ENCODE measurements at regions not wholly inside any gene's neighbourhood (a gene's known extent, or its start where the extent isn't known, plus 50 kb on each side); places are given as distances from the start of the nearest gene placed in this dataset.

- WGBS (ENCODE audit: insufficient coverage): 83% methylated on average over 8 of the region's 9 CpGs
- no peak for TF ChIP-seq CTCF (IDR thresholded peaks at IDR 0.05)
- Mint-ChIP-seq H3K27me3 (ENCODE audit: low read depth in 2 of 2) (peaks cover 0 to 2% of the 10 kb centered on the region in 2 donors), H3K9me3 (peaks cover 0 to 2% of the 10 kb centered on the region in 2 donors), H3K36me3 (no peaks in the 10 kb centered on the region), H3K27ac (no peak overlapping the region), H3K4me3 (no peak overlapping the region), H3K4me1 (peaks cover 0 to 12% of the 10 kb centered on the region in 2 donors)
- H3K4me3 ChIP-seq (ENCODE audit: low read length): no peak overlapping the region
- no peaks in the 10 kb centered on the region for H3K36me3 ChIP-seq (ENCODE audit: control insufficient read depth, insufficient read depth, low read length)
- intact Hi-C loops (cut with micrococcal nuclease): no loop called here
- no peaks in the 10 kb centered on the region for H3K27me3 ChIP-seq (ENCODE audit: control insufficient read depth, insufficient read depth, low read length)
- H3K27ac ChIP-seq (ENCODE audit: low read length): no peak overlapping the region
- ATAC-seq (no peak), DNase-seq (no peak)
- peaks cover 4% of the 10 kb centered on the region for H3K9me3 ChIP-seq (ENCODE audit: control insufficient read depth, insufficient read depth, low read length)
- no peaks in the 10 kb centered on the region for H3K4me1 ChIP-seq (ENCODE audit: control insufficient read depth, insufficient read depth, low read length)
These were observed 111.2 kb upstream of the HDAC4 start for GRCh38 chr2:239512054-239512453.

GRCh38 chr2:239509373-239510143 is 108.7 kb upstream of the HDAC4 start:
- H3K4me1 ChIP-seq (ENCODE audit: control insufficient read depth, insufficient read depth, low read length): no peaks in the 10 kb centered on the region
- TF ChIP-seq CTCF (IDR thresholded peaks at IDR 0.05): no peak
- WGBS (ENCODE audit: insufficient coverage): 75% methylated on average over 15 of the region's 19 CpGs
- ATAC-seq (no peak), DNase-seq (no peak)
- peaks cover 4% of the 10 kb centered on the region for H3K9me3 ChIP-seq (ENCODE audit: control insufficient read depth, insufficient read depth, low read length)
- no peaks in the 10 kb centered on the region for H3K36me3 ChIP-seq (ENCODE audit: control insufficient read depth, insufficient read depth, low read length)
- H3K4me3 Mint-ChIP-seq: no peak overlapping the region
- no peaks in the 10 kb centered on the region for H3K36me3 Mint-ChIP-seq
- intact Hi-C loops (cut with micrococcal nuclease): no loop called here
- peaks cover 0 to 2% of the 10 kb centered on the region in 2 donors for H3K27me3 Mint-ChIP-seq (ENCODE audit: low read depth in 2 of 2)
- no peak overlapping the region for H3K4me3 ChIP-seq (ENCODE audit: low read length)
- H3K27me3 ChIP-seq (ENCODE audit: control insufficient read depth, insufficient read depth, low read length): no peaks in the 10 kb centered on the region
- peaks cover 0 to 12% of the 10 kb centered on the region in 2 donors for H3K4me1 Mint-ChIP-seq
- peaks cover 0 to 2% of the 10 kb centered on the region in 2 donors for H3K9me3 Mint-ChIP-seq
- no peak overlapping the region for H3K27ac ChIP-seq (ENCODE audit: low read length)
- H3K27ac Mint-ChIP-seq: no peak overlapping the region

GRCh38 chr2:239508261-239508660 is 107.4 kb upstream of the HDAC4 start:
- Histone ChIP-seq H3K27ac (ENCODE audit: low read length) (no peak overlapping the region), H3K36me3 (ENCODE audit: control insufficient read depth, insufficient read depth, low read length) (no peaks in the 10 kb centered on the region), H3K27me3 (ENCODE audit: control insufficient read depth, insufficient read depth, low read length) (no peaks in the 10 kb centered on the region), H3K4me3 (ENCODE audit: low read length) (no peak overlapping the region), H3K9me3 (ENCODE audit: control insufficient read depth, insufficient read depth, low read length) (peaks cover 4% of the 10 kb centered on the region), H3K4me1 (ENCODE audit: control insufficient read depth, insufficient read depth, low read length) (no peaks in the 10 kb centered on the region)
- intact Hi-C loops (cut with micrococcal nuclease): no loop called here
- H3K27me3 Mint-ChIP-seq (ENCODE audit: low read depth in 2 of 2): peaks cover 0 to 1% of the 10 kb centered on the region in 2 donors
- ATAC-seq: no peak
- DNase-seq: no peak
- WGBS (ENCODE audit: insufficient coverage): 93% methylated on average over 5 of the region's 6 CpGs
- H3K4me1 Mint-ChIP-seq: peaks cover 0 to 10% of the 10 kb centered on the region in 2 donors
- peaks cover 0 to 1% of the 10 kb centered on the region in 2 donors for H3K9me3 Mint-ChIP-seq
- no peaks in the 10 kb centered on the region for H3K36me3 Mint-ChIP-seq
- no peak for TF ChIP-seq CTCF (IDR thresholded peaks at IDR 0.05)
- H3K27ac Mint-ChIP-seq: no peak overlapping the region
- no peak overlapping the region for H3K4me3 Mint-ChIP-seq
